NT2/D1 (cell line): ENCODE measurements at regions not wholly inside any gene's neighbourhood (a gene's known extent, or its start where the extent isn't known, plus 50 kb on each side); places are given as distances from the start of the nearest gene placed in this dataset.
"Not testable (repeated sequence)": the region's sequence is repeated elsewhere in the genome, so short reads cannot be mapped to it uniquely, and the experiment has no call there.

ENCODE experiments used
- DNase-seq: peaks from one replicate; pipeline ENCODE4 v3.0.0-alpha.2; 2011; ENCODE audit warnings: low read depth, low spot score
- H3K27me3 ChIP-seq: 2 replicates; pipeline ENCODE4 v1.6.0; 2011; ENCODE audit warnings: mild to moderate bottlenecking; ENCODE audit not compliant: insufficient read length, insufficient read depth
- H3K36me3 ChIP-seq: 2 replicates; pipeline ENCODE4 v1.6.1; 2011; ENCODE audit warnings: mild to moderate bottlenecking, low read length, mixed read lengths; ENCODE audit not compliant: insufficient read depth, insufficient read length
- H3K4me1 ChIP-seq: 2 replicates; pipeline ENCODE4 v1.5.1; 2011; ENCODE audit not compliant: insufficient read depth, insufficient read length
- H3K4me3 ChIP-seq: 2 replicates; pipeline ENCODE4 v1.5.1; 2011; ENCODE audit warnings: low read depth; ENCODE audit not compliant: insufficient read length
- H3K9ac ChIP-seq: 2 replicates; pipeline ENCODE4 v1.6.0; 2011; ENCODE audit warnings: low read depth; ENCODE audit not compliant: insufficient read length
- H3K9me3 ChIP-seq: 2 replicates; pipeline ENCODE4 v1.5.1; 2011; ENCODE audit warnings: mild to moderate bottlenecking, low read length; ENCODE audit not compliant: insufficient read depth
- SUZ12 ChIP-seq: IDR thresholded peaks from 2 replicates; pipeline ENCODE4 v1.6.1; 2011; ENCODE audit not compliant: insufficient read length, insufficient read depth; ENCODE audit errors: extremely low read depth
- YY1 ChIP-seq: IDR thresholded peaks from 2 replicates; pipeline ENCODE4 v1.6.1; 2011; ENCODE audit not compliant: insufficient read length, insufficient read depth
- ZNF274 ChIP-seq: IDR thresholded peaks from 2 replicates; pipeline ENCODE4 v1.6.1; 2011; ENCODE audit warnings: mild to moderate bottlenecking, low read depth, low read length

- TF ChIP-seq ZNF274 (no peak), SUZ12 (no peak), YY1 (no peak)
- no peaks in the 10 kb centered on the region for H3K4me1 ChIP-seq
- no peaks in the 10 kb centered on the region for H3K9me3 ChIP-seq
- DNase-seq, result no peak
- no peak overlapping the region for H3K9ac ChIP-seq
- no peak overlapping the region for H3K4me3 ChIP-seq
- H3K36me3 ChIP-seq, result no peaks in the 10 kb centered on the region
- peaks cover 3% of the 10 kb centered on the region for H3K27me3 ChIP-seq
These were observed 64.3 kb upstream of the PRSS16 start for GRCh38 chr6:27183060-27183832.

- no peak for DNase-seq
- Histone ChIP-seq H3K36me3 (no peaks in the 10 kb centered on the region), H3K9ac (peak overlapping the region; percentile 64), H3K4me1 (no peaks in the 10 kb centered on the region), H3K27me3 (peaks cover 3% of the 10 kb centered on the region), H3K9me3 (no peaks in the 10 kb centered on the region), H3K4me3 (peak overlapping the region; percentile 27)
- TF ChIP-seq YY1 (no peak), SUZ12 (no peak), ZNF274 (no peak)
These were observed 60.1 kb upstream of the PRSS16 start for GRCh38 chr6:27187231-27188060.

- H3K4me1 ChIP-seq, result no peaks in the 10 kb centered on the region
- H3K4me3 ChIP-seq, result peak overlapping the region; percentile 27
- peaks cover 3% of the 10 kb centered on the region for H3K27me3 ChIP-seq
- H3K36me3 ChIP-seq, result no peaks in the 10 kb centered on the region
- H3K9me3 ChIP-seq, result no peaks in the 10 kb centered on the region
- DNase-seq, result no peak
- TF ChIP-seq SUZ12 (no peak), YY1 (no peak), ZNF274 (no peak)
- H3K9ac ChIP-seq, result peak overlapping the region; percentile 64
These were observed 59.2 kb upstream of the PRSS16 start for GRCh38 chr6:27188061-27188884.

- H3K4me1 ChIP-seq, result no peaks in the 10 kb centered on the region
- peaks cover 3% of the 10 kb centered on the region for H3K27me3 ChIP-seq
- no peak for TF ChIP-seq ZNF274
- TF ChIP-seq SUZ12, result no peak
- TF ChIP-seq YY1, result no peak
- H3K9me3 ChIP-seq, result no peaks in the 10 kb centered on the region
- no peaks in the 10 kb centered on the region for H3K36me3 ChIP-seq
- H3K9ac ChIP-seq, result peak overlapping the region; percentile 64
- DNase-seq, result no peak
- peak overlapping the region; percentile 27 for H3K4me3 ChIP-seq
These were observed 58.5 kb upstream of the PRSS16 start for GRCh38 chr6:27188885-27189418.

GRCh38 chr6:27190126-27190525 is 57.4 kb upstream of the PRSS16 start:
- H3K27me3 ChIP-seq, result peaks cover 3% of the 10 kb centered on the region
- H3K9me3 ChIP-seq, result no peaks in the 10 kb centered on the region
- H3K9ac ChIP-seq, result no peak overlapping the region
- no peaks in the 10 kb centered on the region for H3K36me3 ChIP-seq
- TF ChIP-seq SUZ12, result no peak
- no peak for TF ChIP-seq ZNF274
- no peak for TF ChIP-seq YY1
- DNase-seq, result no peak
- no peak overlapping the region for H3K4me3 ChIP-seq
- no peaks in the 10 kb centered on the region for H3K4me1 ChIP-seq

GRCh38 chr6:27194453-27194852 is 53.0 kb upstream of the PRSS16 start:
- DNase-seq, H3K9me3 ChIP-seq, H3K9ac ChIP-seq, H3K4me1 ChIP-seq, H3K4me3 ChIP-seq, H3K27me3 ChIP-seq, H3K36me3 ChIP-seq: not testable (repeated sequence)

GRCh38 chr6:27195547-27195946 is 52.0 kb upstream of the PRSS16 start:
- not testable (repeated sequence) for H3K9me3 ChIP-seq, DNase-seq, H3K4me1 ChIP-seq, H3K36me3 ChIP-seq, H3K9ac ChIP-seq, H3K4me3 ChIP-seq, H3K27me3 ChIP-seq
